H1 (cell line): ENCODE measurements at regions not wholly inside any gene's neighbourhood (a gene's known extent, or its start where the extent isn't known, plus 50 kb on each side); places are given as distances from the start of the nearest gene placed in this dataset.

Source experiments
- ATF3 ChIP-seq: IDR thresholded peaks from 2 replicates; pipeline ENCODE4 v1.6.1; 2011; ENCODE audit warnings: low read depth, mild to moderate bottlenecking, low read length; ENCODE audit not compliant: insufficient read depth
- BRCA1 ChIP-seq: IDR thresholded peaks from 2 replicates; pipeline ENCODE4 v1.6.1; 2012; ENCODE audit warnings: low read depth, low read length, improper control_type of control experiment
- CBX5 ChIP-seq: fragments of 300-800, 300-1000 bp; sonication (generic); IDR thresholded peaks from 2 replicates; pipeline ENCODE4 v1.7.1; 2016; ENCODE audit warnings: antibody characterized with exemption, low read length, low read depth
- CEBPB ChIP-seq: IDR thresholded peaks from 2 replicates; pipeline ENCODE4 v1.6.1; 2012; ENCODE audit warnings: low read depth, low read length
- KDM1A ChIP-seq: fragments of 200-600, 300-600 bp; sonication (generic); IDR thresholded peaks from 2 replicates; pipeline ENCODE4 v1.7.1; 2016; ENCODE audit warnings: mild to moderate bottlenecking, low read length, borderline replicate concordance
- MAFK ChIP-seq: IDR thresholded peaks from 2 replicates; pipeline ENCODE4 v1.6.1; 2012; ENCODE audit warnings: low read depth, mild to moderate bottlenecking, improper control_type of control experiment, low read length
- NRF1 ChIP-seq: IDR thresholded peaks from 2 replicates; pipeline ENCODE4 v1.6.1; 2011; ENCODE audit warnings: mild to moderate bottlenecking, low read depth, low read length, improper control_type of control experiment
- RNF2 ChIP-seq: fragments of 200-900, 300-1000 bp; sonication (generic); IDR thresholded peaks from 2 replicates; pipeline ENCODE4 v1.7.1; 2016; ENCODE audit warnings: borderline replicate concordance, low read depth, mild to moderate bottlenecking, antibody characterized with exemption, low read length; ENCODE audit not compliant: poor library complexity, severe bottlenecking; ENCODE audit errors: missing control alignments
- SIN3A ChIP-seq, 2 experiments: IDR thresholded peaks in 1 of 2; conservative IDR thresholded peaks in 1 of 2; 2 replicates each; pipeline ENCODE4 v1.6.1; 2011 to 2012; ENCODE audit warnings: low read length in 2 of 2, improper control_type of control experiment in 1 of 2, low read depth in 1 of 2, mild to moderate bottlenecking in 1 of 2
- SIX5 ChIP-seq: IDR thresholded peaks from 2 replicates; pipeline ENCODE4 v1.6.1; 2011; ENCODE audit warnings: mild to moderate bottlenecking, low read depth, low read length
- TAF1 ChIP-seq: IDR thresholded peaks from 2 replicates; pipeline ENCODE4 v1.6.1; 2011; ENCODE audit warnings: mild to moderate bottlenecking, low read depth, low read length
- TCF12 ChIP-seq: IDR thresholded peaks from 2 replicates; pipeline ENCODE4 v1.6.1; 2011; ENCODE audit warnings: low read depth, mild to moderate bottlenecking, low read length
- ZNF274 ChIP-seq: IDR thresholded peaks from 2 replicates; pipeline ENCODE4 v1.7.0; 2012; ENCODE audit warnings: low read length, borderline replicate concordance; ENCODE audit errors: extremely low read depth
- TF ChIP-seq, protein P1 (sequence below), 3 experiments: IDR thresholded peaks; 1 replicate in 2 of 3; 2 replicates in 1 of 3; pipeline versions ENCODE4 v1.5.1 to v1.6.1; 2011; ENCODE audit warnings: low read length in 3 of 3, mild to moderate bottlenecking in 3 of 3, inconsistent platforms in 2 of 3, low read depth in 1 of 3, moderate library complexity in 1 of 3; ENCODE audit not compliant: insufficient read depth in 1 of 3; ENCODE audit errors: control extremely low read depth in 1 of 3

- TF ChIP-seq, protein P1, sequence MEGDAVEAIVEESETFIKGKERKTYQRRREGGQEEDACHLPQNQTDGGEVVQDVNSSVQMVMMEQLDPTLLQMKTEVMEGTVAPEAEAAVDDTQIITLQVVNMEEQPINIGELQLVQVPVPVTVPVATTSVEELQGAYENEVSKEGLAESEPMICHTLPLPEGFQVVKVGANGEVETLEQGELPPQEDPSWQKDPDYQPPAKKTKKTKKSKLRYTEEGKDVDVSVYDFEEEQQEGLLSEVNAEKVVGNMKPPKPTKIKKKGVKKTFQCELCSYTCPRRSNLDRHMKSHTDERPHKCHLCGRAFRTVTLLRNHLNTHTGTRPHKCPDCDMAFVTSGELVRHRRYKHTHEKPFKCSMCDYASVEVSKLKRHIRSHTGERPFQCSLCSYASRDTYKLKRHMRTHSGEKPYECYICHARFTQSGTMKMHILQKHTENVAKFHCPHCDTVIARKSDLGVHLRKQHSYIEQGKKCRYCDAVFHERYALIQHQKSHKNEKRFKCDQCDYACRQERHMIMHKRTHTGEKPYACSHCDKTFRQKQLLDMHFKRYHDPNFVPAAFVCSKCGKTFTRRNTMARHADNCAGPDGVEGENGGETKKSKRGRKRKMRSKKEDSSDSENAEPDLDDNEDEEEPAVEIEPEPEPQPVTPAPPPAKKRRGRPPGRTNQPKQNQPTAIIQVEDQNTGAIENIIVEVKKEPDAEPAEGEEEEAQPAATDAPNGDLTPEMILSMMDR (IDR thresholded peaks at IDR 0.05; ENCODE audit: control extremely low read depth in 1 of 3, insufficient read depth in 1 of 3, low read depth in 1 of 3, low read length in 3 of 3) = no peak
- TF ChIP-seq CBX5 (no peak), SIN3A (conservative IDR thresholded peaks at IDR 0.05 in 1 of 2, IDR thresholded peaks at IDR 0.05 in 1 of 2; ENCODE audit: low read depth in 1 of 2, low read length in 2 of 2) (no peak), SIX5 (no peak), ATF3 (no peak), CEBPB (no peak), ZNF274 (no peak), TCF12 (no peak), TAF1 (no peak), NRF1 (no peak), MAFK (no peak), RNF2 (no peak), BRCA1 (no peak), KDM1A (no peak)
Observed at GRCh38 chr9:17894501-17895160, 315.8 kb downstream of the SH3GL2 start.
